ENCODE measurements at regions not wholly inside any gene's neighbourhood (a gene's known extent, or its start where the extent isn't known, plus 50 kb on each side); places are given as distances from the start of the nearest gene placed in this dataset.

DNA sequence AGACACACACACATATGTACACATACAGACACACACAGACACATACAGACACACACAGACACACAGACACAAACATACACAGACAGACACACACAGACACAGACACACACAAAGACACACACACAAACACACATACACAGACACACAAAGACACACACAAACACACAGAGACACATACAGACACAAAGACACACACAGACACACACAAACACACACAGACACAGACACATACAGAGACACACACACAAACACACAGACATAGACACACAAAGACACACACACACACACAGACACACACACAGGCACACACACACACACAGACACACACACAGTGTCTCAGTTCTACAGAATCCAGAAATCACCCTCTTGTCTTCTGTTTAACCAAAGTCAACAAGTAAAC lies 280.7 kb downstream of the ASMT start:
- intact Hi-C loops (cut with micrococcal nuclease; ENCODE audit: unreplicated experiment) = no loop called here
- FAIRE-seq (no peak), DNase-seq (ENCODE audit: low read depth, low spot score) (no peak), ATAC-seq (no peak)
- no peaks in the 10 kb centered on the region for H3K27me3 ChIP-seq (replicated peaks in 1 of 2; ENCODE audit: control insufficient read depth in 2 of 2, insufficient read depth in 2 of 2, low read length in 1 of 2)
- no peaks in the 10 kb centered on the region; the same call in 2 of the 3 replicates for H3K9me3 ChIP-seq (replicated peaks; ENCODE audit: control insufficient read depth, insufficient read depth, low read length)
- in situ Hi-C loops (cut with MboI) = no loop called here
- no peaks in the 10 kb centered on the region for H3K36me3 ChIP-seq (ENCODE audit: control insufficient read depth in 2 of 2, insufficient read depth in 2 of 2, low read length in 1 of 2)
- TF ChIP-seq RAD51 (IDR thresholded peaks at IDR 0.05) = no peak
- no peak for TF ChIP-seq SMAD5 (IDR thresholded peaks at IDR 0.05; ENCODE audit: low read depth)
- no peak for TF ChIP-seq HDAC6 (IDR thresholded peaks at IDR 0.05; ENCODE audit: unreplicated experiment)
- no peak for TF ChIP-seq PAX8 (IDR thresholded peaks at IDR 0.05)
- TF ChIP-seq POLR2A (IDR thresholded peaks at IDR 0.05; ENCODE audit: low read depth, low read length) = no peak
- TF ChIP-seq, protein P1, sequence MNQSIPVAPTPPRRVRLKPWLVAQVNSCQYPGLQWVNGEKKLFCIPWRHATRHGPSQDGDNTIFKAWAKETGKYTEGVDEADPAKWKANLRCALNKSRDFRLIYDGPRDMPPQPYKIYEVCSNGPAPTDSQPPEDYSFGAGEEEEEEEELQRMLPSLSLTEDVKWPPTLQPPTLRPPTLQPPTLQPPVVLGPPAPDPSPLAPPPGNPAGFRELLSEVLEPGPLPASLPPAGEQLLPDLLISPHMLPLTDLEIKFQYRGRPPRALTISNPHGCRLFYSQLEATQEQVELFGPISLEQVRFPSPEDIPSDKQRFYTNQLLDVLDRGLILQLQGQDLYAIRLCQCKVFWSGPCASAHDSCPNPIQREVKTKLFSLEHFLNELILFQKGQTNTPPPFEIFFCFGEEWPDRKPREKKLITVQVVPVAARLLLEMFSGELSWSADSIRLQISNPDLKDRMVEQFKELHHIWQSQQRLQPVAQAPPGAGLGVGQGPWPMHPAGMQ (IDR thresholded peaks at IDR 0.05; ENCODE audit: borderline replicate concordance) = no peak
- no peak for TF ChIP-seq MTA3 (IDR thresholded peaks at IDR 0.05; ENCODE audit: borderline replicate concordance, low read length)
- H3K9ac ChIP-seq (ENCODE audit: control insufficient read depth, insufficient read depth, low read length) = no peak overlapping the region
- ChIA-PET CTCF (no interaction called here), POLR2A (no interaction called here), RAD21 (ENCODE audit: unreplicated experiment) (no interaction called here), SMC1A (ENCODE audit: uncharacterized antibody, unreplicated experiment) (no interaction called here)
- H3K27ac ChIP-seq (ENCODE audit: control insufficient read depth, insufficient read depth) = no peak overlapping the region
- no peaks in the 10 kb centered on the region for H3K4me1 ChIP-seq (ENCODE audit: control insufficient read depth, insufficient read depth, low read length)
- no peaks in the 10 kb centered on the region for H3K79me2 ChIP-seq (ENCODE audit: control insufficient read depth, insufficient read depth, low read length)
- no peak overlapping the region for H2AFZ ChIP-seq (ENCODE audit: control insufficient read depth, low read depth, low read length)
- no peak overlapping the region for H3K4me3 ChIP-seq
- no peak overlapping the region for H3K4me2 ChIP-seq (ENCODE audit: control insufficient read depth, insufficient read depth)
- no peaks in the 10 kb centered on the region for H4K20me1 ChIP-seq (ENCODE audit: control insufficient read depth, insufficient read depth)
- no TSS peak for BruUV-seq (replicated peaks)

DNA sequence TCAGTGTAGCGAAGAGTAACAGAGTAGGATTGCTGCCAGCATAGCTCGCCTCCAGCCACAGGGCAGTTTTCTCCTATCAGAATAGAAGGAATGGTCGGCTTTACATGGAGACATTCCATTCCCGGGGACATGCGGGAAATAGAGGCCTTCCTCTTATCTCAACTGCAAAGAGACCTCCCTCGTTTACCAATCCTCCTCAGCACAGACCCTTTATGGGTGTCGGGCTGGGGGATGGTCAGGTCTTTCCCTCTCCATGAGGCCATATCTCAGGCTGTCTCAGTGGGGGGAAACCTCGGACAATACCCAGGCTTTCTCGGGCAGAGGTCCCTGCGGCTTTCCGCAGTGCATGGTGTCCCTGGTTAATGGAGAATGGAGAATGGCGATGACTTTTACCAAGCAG lies 285.0 kb downstream of the ASMT start:
- in situ Hi-C loops (cut with MboI) = no loop called here
- Histone ChIP-seq H3K9ac (ENCODE audit: control insufficient read depth, insufficient read depth, low read length) (no peak overlapping the region), H3K36me3 (ENCODE audit: control insufficient read depth in 2 of 2, insufficient read depth in 2 of 2, low read length in 1 of 2) (no peaks in the 10 kb centered on the region), H4K20me1 (ENCODE audit: control insufficient read depth, insufficient read depth) (no peaks in the 10 kb centered on the region), H3K27me3 (replicated peaks in 1 of 2; ENCODE audit: control insufficient read depth in 2 of 2, insufficient read depth in 2 of 2, low read length in 1 of 2) (no peaks in the 10 kb centered on the region), H3K4me1 (ENCODE audit: control insufficient read depth, insufficient read depth, low read length) (no peaks in the 10 kb centered on the region), H2AFZ (ENCODE audit: control insufficient read depth, low read depth, low read length) (no peak overlapping the region), H3K4me2 (ENCODE audit: control insufficient read depth, insufficient read depth) (no peak overlapping the region), H3K79me2 (ENCODE audit: control insufficient read depth, insufficient read depth, low read length) (no peaks in the 10 kb centered on the region), H3K4me3 (no peak overlapping the region), H3K27ac (ENCODE audit: control insufficient read depth, insufficient read depth) (no peak overlapping the region), H3K9me3 (replicated peaks; ENCODE audit: control insufficient read depth, insufficient read depth, low read length) (no peaks in the 10 kb centered on the region; the same call in 2 of the 3 replicates)
- WGBS (ENCODE audit: insufficient coverage, insufficient replicate concordance, low lambda C conversion rate, missing lambda C conversion rate) = 59% methylated on average over 12 of the region's 12 CpGs
- RAD21 ChIA-PET (ENCODE audit: unreplicated experiment) = no interaction called here
- DNase-seq (ENCODE audit: low read depth, low spot score) = no peak
- intact Hi-C loops (cut with micrococcal nuclease; ENCODE audit: unreplicated experiment) = no loop called here
- no peak for TF ChIP-seq TCF12 (IDR thresholded peaks at IDR 0.05; ENCODE audit: low read depth, low read length)
- TF ChIP-seq, protein P2, sequence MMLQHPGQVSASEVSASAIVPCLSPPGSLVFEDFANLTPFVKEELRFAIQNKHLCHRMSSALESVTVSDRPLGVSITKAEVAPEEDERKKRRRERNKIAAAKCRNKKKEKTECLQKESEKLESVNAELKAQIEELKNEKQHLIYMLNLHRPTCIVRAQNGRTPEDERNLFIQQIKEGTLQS (IDR thresholded peaks at IDR 0.05; ENCODE audit: borderline replicate concordance, extremely low read depth, low read depth, low read length) = no peak
- TF ChIP-seq, protein P3, sequence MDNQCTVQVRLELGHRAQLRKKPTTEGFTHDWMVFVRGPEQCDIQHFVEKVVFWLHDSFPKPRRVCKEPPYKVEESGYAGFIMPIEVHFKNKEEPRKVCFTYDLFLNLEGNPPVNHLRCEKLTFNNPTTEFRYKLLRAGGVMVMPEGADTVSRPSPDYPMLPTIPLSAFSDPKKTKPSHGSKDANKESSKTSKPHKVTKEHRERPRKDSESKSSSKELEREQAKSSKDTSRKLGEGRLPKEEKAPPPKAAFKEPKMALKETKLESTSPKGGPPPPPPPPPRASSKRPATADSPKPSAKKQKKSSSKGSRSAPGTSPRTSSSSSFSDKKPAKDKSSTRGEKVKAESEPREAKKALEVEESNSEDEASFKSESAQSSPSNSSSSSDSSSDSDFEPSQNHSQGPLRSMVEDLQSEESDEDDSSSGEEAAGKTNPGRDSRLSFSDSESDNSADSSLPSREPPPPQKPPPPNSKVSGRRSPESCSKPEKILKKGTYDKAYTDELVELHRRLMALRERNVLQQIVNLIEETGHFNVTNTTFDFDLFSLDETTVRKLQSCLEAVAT (IDR thresholded peaks at IDR 0.05) = no peak
- no peak for TF ChIP-seq CEBPB (IDR thresholded peaks at IDR 0.05; ENCODE audit: borderline replicate concordance in 1 of 2, low read depth in 2 of 2, low read length in 2 of 2)
- no peak for TF ChIP-seq RFX5 (IDR thresholded peaks at IDR 0.05; ENCODE audit: low read depth, low read length)
- TF ChIP-seq SUZ12 (IDR thresholded peaks at IDR 0.05; ENCODE audit: unreplicated experiment) = no peak
- no peak for TF ChIP-seq ATF7 (IDR thresholded peaks at IDR 0.05; ENCODE audit: low read depth)
- TF ChIP-seq BCL11A (IDR thresholded peaks at IDR 0.05; ENCODE audit: low read depth, low read length) = no peak
- TF ChIP-seq MEF2B (IDR thresholded peaks at IDR 0.05; ENCODE audit: partially characterized antibody, poor library complexity, severe bottlenecking) = no peak
- TF ChIP-seq IKZF1 (conservative IDR thresholded peaks at IDR 0.05) = no peak
- SMC1A ChIA-PET (ENCODE audit: uncharacterized antibody, unreplicated experiment) = no interaction called here
- BruUV-seq (replicated peaks) = no TSS peak
- no peak for FAIRE-seq
- POLR2A ChIA-PET = no interaction called here
- ATAC-seq = no peak
- CTCF ChIA-PET = no interaction called here
